ENCODE measurements at regions not wholly inside any gene's neighbourhood (a gene's known extent, or its start where the extent isn't known, plus 50 kb on each side); places are given as distances from the start of the nearest gene placed in this dataset.

- no peaks in the 10 kb centered on the region for H3K9me3 Mint-ChIP-seq
- H3K27ac Mint-ChIP-seq, result no peak overlapping the region
- H3K4me3 Mint-ChIP-seq, result no peak overlapping the region
- H3K36me3 Mint-ChIP-seq (ENCODE audit: low read depth), result no peaks in the 10 kb centered on the region
- ATAC-seq (replicated peaks), result peak; percentile 58
- H3K27me3 Mint-ChIP-seq, result peaks cover 3% of the 10 kb centered on the region
- no peaks in the 10 kb centered on the region for H3K4me1 Mint-ChIP-seq
Measured at GRCh38 chr3:109532257-109533216, 195.2 kb upstream of the DPPA4 start.

- Mint-ChIP-seq H3K4me1 (no peaks in the 10 kb centered on the region), H3K4me3 (no peak overlapping the region), H3K36me3 (ENCODE audit: low read depth) (no peaks in the 10 kb centered on the region), H3K27me3 (no peaks in the 10 kb centered on the region), H3K9me3 (no peaks in the 10 kb centered on the region), H3K27ac (no peak overlapping the region)
- no peak for ATAC-seq (replicated peaks)
Measured at GRCh38 chr3:109545746-109546145, 208.4 kb upstream of the DPPA4 start.

- Mint-ChIP-seq H3K27me3 (no peaks in the 10 kb centered on the region), H3K4me1 (no peaks in the 10 kb centered on the region), H3K27ac (no peak overlapping the region), H3K9me3 (no peaks in the 10 kb centered on the region), H3K36me3 (ENCODE audit: low read depth) (no peaks in the 10 kb centered on the region), H3K4me3 (no peak overlapping the region)
- ATAC-seq (replicated peaks), result no peak
Measured at GRCh38 chr3:109548192-109548938, 211.0 kb upstream of the DPPA4 start.

- Mint-ChIP-seq H3K27ac (no peak overlapping the region), H3K4me1 (no peaks in the 10 kb centered on the region), H3K4me3 (no peak overlapping the region), H3K27me3 (no peaks in the 10 kb centered on the region), H3K36me3 (ENCODE audit: low read depth) (no peaks in the 10 kb centered on the region), H3K9me3 (no peaks in the 10 kb centered on the region)
- ATAC-seq (replicated peaks), result no peak
Measured at GRCh38 chr3:109553591-109554371, 216.4 kb upstream of the DPPA4 start.

- H3K27me3 Mint-ChIP-seq, result no peaks in the 10 kb centered on the region
- ATAC-seq (replicated peaks), result no peak
- H3K27ac Mint-ChIP-seq, result no peak overlapping the region
- no peaks in the 10 kb centered on the region for H3K36me3 Mint-ChIP-seq (ENCODE audit: low read depth)
- H3K4me1 Mint-ChIP-seq, result peaks cover 5% of the 10 kb centered on the region
- peaks cover 4% of the 10 kb centered on the region for H3K9me3 Mint-ChIP-seq
- no peak overlapping the region for H3K4me3 Mint-ChIP-seq
Measured at GRCh38 chr3:109559389-109559788, 222.0 kb upstream of the DPPA4 start.

- Mint-ChIP-seq H3K4me1 (peaks cover 5% of the 10 kb centered on the region), H3K4me3 (peak overlapping the region; percentile 41), H3K9me3 (peaks cover 4% of the 10 kb centered on the region), H3K27me3 (no peaks in the 10 kb centered on the region), H3K27ac (no peak overlapping the region), H3K36me3 (ENCODE audit: low read depth) (no peaks in the 10 kb centered on the region)
- peak; percentile 81 for ATAC-seq (replicated peaks)
Measured at GRCh38 chr3:109563149-109563548, 225.8 kb upstream of the DPPA4 start.

- Mint-ChIP-seq H3K27me3 (no peaks in the 10 kb centered on the region), H3K4me3 (no peak overlapping the region), H3K27ac (no peak overlapping the region), H3K9me3 (no peaks in the 10 kb centered on the region), H3K4me1 (no peaks in the 10 kb centered on the region), H3K36me3 (ENCODE audit: low read depth) (no peaks in the 10 kb centered on the region)
- no peak for ATAC-seq (replicated peaks)
Measured at GRCh38 chr3:109569135-109569846, 231.9 kb upstream of the DPPA4 start.

- no peaks in the 10 kb centered on the region for H3K9me3 Mint-ChIP-seq
- H3K4me1 Mint-ChIP-seq, result no peaks in the 10 kb centered on the region
- H3K27me3 Mint-ChIP-seq, result no peaks in the 10 kb centered on the region
- no peak for ATAC-seq (replicated peaks)
- no peak overlapping the region for H3K4me3 Mint-ChIP-seq
- H3K27ac Mint-ChIP-seq, result no peak overlapping the region
- H3K36me3 Mint-ChIP-seq (ENCODE audit: low read depth), result no peaks in the 10 kb centered on the region
Measured at GRCh38 chr3:109570408-109570807, 233.1 kb upstream of the DPPA4 start.

GRCh38 chr3:109572301-109572700 is 235.0 kb upstream of the DPPA4 start:
- H3K4me1 Mint-ChIP-seq, result no peaks in the 10 kb centered on the region

GRCh38 chr3:109596991-109597390 is 259.6 kb upstream of the DPPA4 start:
- Mint-ChIP-seq H3K27me3 (peaks cover 5% of the 10 kb centered on the region), H3K4me3 (no peak overlapping the region), H3K27ac (no peak overlapping the region)

More at GRCh38 chr3:109572301-109572700, 235.0 kb upstream of the DPPA4 start:
- Mint-ChIP-seq H3K36me3 (ENCODE audit: low read depth) (no peaks in the 10 kb centered on the region), H3K27me3 (no peaks in the 10 kb centered on the region), H3K4me3 (no peak overlapping the region), H3K9me3 (no peaks in the 10 kb centered on the region), H3K27ac (no peak overlapping the region)
- ATAC-seq (replicated peaks), result no peak

GRCh38 chr3:109597444-109597843 is 260.1 kb upstream of the DPPA4 start:
- no peak overlapping the region for H3K4me3 Mint-ChIP-seq
- peaks cover 5% of the 10 kb centered on the region for H3K27me3 Mint-ChIP-seq
- peaks cover 5% of the 10 kb centered on the region for H3K9me3 Mint-ChIP-seq
- H3K4me1 Mint-ChIP-seq, result no peaks in the 10 kb centered on the region
- ATAC-seq (replicated peaks), result no peak
- H3K36me3 Mint-ChIP-seq (ENCODE audit: low read depth), result no peaks in the 10 kb centered on the region
- no peak overlapping the region for H3K27ac Mint-ChIP-seq

More at GRCh38 chr3:109596991-109597390, 259.6 kb upstream of the DPPA4 start:
- Mint-ChIP-seq H3K9me3 (peaks cover 5% of the 10 kb centered on the region), H3K4me1 (no peaks in the 10 kb centered on the region), H3K36me3 (ENCODE audit: low read depth) (no peaks in the 10 kb centered on the region)
- ATAC-seq (replicated peaks), result no peak

GRCh38 chr3:109607897-109608296 is 270.6 kb upstream of the DPPA4 start:
- H3K4me1 Mint-ChIP-seq, result peaks cover 4% of the 10 kb centered on the region
- no peaks in the 10 kb centered on the region for H3K36me3 Mint-ChIP-seq (ENCODE audit: low read depth)
- H3K27ac Mint-ChIP-seq, result no peak overlapping the region
- H3K9me3 Mint-ChIP-seq, result no peaks in the 10 kb centered on the region
- H3K27me3 Mint-ChIP-seq, result peaks cover 23% of the 10 kb centered on the region
- H3K4me3 Mint-ChIP-seq, result no peak overlapping the region
- no peak for ATAC-seq (replicated peaks)

GRCh38 chr3:109608574-109608973 is 271.2 kb upstream of the DPPA4 start:
- Mint-ChIP-seq H3K9me3 (no peaks in the 10 kb centered on the region), H3K27ac (no peak overlapping the region), H3K4me1 (peaks cover 4% of the 10 kb centered on the region), H3K27me3 (peaks cover 17% of the 10 kb centered on the region), H3K4me3 (no peak overlapping the region), H3K36me3 (ENCODE audit: low read depth) (no peaks in the 10 kb centered on the region)
- no peak for ATAC-seq (replicated peaks)
